HG03354 (cell line): ENCODE measurements at regions not wholly inside any gene's neighbourhood (a gene's known extent, or its start where the extent isn't known, plus 50 kb on each side); places are given as distances from the start of the nearest gene placed in this dataset.

Experiments
- ATAC-seq: cut with Tn5 transposase; IDR thresholded peaks from one replicate; pipeline ENCODE4 v1.9.1; 2021; ENCODE audit warnings: mild to moderate bottlenecking; ENCODE audit not compliant: unreplicated experiment, poor library complexity, severe bottlenecking

DNA sequence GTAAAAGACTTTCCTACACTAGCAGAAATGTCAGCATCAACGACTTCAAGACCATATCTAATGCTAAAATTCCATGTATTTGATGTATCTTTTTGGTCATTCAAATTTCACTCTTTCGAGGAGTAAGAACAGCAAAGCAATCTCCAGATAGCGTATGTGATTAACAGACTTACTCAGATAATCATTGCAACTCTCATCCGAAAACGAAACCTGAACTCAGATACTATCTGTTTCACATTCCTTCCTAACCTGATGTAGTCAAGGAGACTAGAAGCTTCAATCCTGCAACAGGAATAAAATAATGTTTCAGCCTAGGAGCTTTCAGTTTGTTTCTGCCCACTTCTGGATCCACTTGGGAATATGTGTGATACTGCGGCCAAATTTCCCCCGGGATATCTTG lies 286.3 kb downstream of the NUAK1 start:
- ATAC-seq, result no peak

DNA sequence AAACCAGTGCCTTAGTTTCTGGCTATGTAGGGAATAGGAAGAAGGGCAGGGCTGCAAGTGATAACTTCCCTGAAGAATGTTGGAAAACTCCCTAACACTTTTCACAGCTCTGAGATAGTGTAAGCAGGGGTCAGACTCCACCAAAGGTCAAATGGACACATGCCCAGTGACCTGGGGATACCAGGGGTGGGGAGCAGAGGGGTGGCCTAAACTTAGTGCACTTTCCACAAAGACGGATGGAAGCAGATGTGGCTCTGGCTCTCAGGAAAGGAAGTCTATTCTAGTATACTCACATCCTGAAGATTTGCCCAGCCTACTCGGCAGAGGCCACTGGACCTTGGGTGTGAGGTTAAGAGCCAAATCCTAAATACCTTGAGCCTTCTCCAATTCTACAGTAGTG lies 285.8 kb downstream of the NUAK1 start:
- ATAC-seq, result no peak

DNA sequence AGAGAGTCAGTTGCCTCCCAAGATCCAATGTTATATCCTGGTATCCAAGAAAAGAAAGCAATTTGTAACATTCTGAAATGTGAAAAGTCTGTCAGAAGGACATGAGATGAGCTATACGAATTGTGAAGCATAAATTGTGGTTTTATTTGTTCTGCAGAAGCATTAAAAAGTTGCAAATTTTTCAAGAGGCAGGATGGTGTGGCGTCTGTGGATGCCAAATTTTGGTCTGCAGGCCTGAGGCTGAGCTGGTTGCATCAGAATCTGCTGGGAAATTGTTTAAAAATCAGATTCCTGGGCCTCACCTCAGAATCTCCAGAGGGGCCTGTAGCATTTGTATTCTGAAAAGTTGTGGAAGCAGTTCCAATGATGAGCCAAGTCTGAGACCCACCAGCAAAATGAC lies 284.7 kb downstream of the NUAK1 start:
- no peak for ATAC-seq

DNA sequence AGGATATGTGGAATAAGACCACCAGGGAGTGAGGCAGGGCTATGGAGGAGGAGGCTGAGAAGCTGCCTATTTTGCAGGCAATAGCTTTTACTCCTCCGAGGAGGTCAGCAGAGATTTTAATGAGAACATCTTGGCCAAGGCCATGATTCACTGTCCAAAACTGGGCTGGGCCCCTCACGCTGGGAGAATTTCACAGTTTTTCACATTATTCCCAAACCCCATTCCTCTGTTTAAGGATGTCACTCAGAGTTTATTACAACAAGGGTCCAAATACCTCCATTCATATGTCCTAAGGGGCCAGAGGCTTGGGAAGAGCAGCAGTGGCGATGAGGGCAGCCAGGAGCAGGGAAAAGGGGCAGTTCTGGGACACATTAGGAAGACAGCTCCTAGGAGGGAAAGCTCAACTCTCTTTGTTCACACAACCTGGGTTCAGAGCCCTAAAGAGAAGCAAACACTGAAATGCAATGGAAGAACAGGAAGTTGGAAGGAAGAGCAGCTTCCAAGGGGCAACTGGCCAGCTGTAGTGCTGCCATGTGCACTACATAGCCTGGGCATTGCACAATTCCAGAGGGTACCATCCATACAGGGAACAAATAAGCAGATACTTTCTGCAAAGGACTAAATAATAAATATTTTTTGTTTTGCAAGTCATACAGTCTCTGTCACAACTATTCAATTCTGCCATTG lies 283.2 kb downstream of the NUAK1 start:
- no peak for ATAC-seq

DNA sequence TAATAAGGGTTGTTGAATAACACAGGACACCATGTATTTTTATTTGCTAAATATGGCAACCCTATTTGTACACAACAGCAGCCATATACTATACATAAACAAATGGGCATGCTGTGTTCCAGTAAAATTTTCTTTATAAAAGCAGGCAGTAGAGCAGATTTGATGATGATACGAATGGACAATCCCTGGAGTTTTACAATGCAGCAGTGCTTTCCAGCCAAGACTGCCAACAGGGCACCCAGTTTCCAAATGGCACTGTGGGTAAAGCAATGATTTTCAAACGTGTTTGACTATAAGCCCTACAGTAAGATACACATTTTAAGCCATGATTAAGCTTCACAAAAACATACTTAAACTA lies 282.7 kb downstream of the NUAK1 start:
- no peak for ATAC-seq

DNA sequence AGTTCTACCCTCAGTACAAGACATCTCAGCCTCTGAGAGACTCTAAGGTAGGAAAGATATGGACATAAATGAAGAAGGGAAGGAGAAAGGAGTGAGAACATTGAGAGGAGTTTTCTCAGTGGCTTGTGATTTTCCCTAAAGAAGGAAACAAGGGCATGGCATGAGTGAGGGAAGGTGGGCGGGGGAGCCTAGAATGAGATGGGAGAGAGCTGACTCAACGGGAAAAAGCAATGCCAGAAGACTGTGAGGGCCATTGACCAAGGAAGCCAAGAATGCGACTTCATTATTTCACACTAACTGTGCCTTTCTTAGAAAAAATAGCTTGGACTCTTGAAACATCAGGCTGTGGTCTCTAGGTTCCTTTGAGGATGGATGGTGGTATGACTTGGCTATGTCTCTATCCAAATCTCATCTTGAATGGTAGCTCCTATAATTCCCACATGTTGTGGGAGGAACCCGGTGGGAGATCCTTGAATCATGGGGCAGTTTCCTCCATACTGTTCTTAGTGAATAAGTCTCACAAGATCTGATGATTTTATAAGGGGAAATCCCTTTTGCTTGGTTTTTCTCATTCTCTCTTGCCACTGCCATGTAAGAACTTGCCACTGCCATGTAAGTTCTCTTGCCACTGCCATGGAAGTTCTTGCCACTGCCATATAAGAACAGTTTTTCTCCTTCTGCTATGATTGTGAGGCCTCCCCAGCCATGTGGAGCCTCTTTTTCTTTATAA lies 279.6 kb downstream of the NUAK1 start:
- ATAC-seq, result no peak

DNA sequence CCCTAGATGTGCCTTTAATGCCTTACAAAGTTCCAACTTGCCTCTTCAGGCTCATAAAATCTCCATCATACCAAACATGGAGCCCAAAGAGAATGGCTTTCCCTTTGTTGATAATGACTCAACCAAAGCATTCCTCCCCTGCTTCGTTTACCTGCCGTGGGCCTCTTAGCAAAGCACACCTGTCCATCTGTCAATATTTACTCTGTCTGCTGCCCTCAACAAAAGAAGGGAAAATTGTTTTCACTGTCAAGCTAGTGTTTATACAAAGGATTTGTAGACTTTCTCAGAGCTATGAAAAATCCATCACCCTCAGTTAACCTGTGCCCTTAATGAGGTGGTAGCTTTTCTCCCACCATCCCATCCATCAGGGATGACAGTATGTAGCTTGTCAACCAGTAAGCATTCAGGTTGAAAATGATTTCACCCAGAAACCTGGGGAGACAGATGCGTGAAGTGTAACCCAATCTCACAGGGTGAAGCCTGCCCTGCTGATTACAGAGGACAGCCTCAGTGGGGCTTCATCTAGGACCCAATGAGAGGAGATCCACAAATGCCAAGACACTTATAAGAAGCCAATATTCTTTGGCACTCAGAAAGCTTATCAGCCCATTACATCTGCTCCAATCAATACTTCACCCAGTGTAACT lies 278.1 kb downstream of the NUAK1 start:
- no peak for ATAC-seq

DNA sequence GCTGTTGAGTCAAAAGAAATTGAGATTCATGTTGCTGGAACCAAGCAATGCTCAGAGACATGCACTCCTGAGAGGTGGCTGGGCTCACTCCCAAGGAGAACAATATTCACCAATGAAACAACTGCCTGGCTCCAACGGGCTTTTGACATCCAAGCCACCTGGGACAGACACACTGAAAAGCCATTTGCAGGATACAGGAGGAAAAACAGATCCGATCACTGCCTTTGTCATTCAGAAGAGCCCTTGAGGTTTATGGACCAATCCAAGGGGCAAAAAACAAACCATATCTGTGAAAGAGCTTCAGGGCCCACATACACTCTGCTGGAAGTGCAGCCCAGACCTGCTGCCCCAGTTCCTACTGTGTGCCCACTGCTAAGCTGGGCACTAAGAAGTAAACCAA lies 277.5 kb downstream of the NUAK1 start:
- no peak for ATAC-seq

DNA sequence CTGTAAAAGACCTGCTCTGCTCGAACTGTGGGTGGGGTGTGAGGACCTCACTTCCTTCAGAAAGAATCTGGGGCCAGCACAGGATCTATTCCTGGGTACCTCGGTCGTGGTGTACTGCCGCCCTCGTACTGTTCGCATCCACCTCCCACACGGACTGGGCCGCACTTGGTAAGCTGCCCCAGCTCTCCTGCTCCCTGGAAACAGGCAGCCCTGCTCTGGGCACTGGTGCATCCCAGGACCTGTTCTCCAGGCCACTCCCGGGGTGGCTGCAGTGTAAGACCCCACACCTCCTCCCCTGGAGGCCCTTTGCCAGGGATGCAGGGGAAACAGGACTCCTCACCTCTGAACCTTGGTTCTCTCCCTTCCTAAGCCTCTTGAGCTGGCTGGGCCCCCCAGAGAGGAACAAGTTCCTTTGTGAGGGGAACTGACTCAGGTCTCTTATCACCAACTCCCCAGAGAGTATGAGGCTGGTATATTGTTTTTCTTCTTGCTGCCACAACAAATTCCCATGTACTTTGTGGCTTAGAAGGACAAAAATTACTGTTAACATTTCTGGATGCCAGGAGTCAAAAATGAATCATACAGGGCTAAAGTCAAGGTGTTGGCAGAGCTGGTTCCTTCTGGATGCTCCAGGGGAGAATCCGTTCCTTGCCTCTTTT lies 276.5 kb downstream of the NUAK1 start:
- no peak for ATAC-seq

DNA sequence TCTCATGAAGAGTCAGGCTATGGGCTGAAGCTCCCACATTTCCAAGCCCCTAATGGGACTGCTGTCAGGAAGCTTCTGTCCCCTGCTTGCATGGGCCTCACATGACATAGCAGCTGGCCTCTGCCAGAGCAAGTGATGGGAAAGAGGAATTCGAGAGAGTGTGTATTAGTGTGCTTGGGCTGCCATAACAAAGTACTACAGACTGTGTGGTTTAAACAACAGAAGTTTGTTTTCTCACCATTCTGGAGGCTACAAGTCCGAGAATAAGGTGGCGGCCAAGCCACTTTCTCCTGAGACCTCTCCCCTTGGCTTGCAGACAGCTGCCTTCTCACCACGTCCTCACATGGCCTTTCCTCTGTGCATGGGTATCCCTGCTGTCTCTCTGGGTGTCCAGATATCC lies 274.4 kb downstream of the NUAK1 start:
- no peak for ATAC-seq

DNA sequence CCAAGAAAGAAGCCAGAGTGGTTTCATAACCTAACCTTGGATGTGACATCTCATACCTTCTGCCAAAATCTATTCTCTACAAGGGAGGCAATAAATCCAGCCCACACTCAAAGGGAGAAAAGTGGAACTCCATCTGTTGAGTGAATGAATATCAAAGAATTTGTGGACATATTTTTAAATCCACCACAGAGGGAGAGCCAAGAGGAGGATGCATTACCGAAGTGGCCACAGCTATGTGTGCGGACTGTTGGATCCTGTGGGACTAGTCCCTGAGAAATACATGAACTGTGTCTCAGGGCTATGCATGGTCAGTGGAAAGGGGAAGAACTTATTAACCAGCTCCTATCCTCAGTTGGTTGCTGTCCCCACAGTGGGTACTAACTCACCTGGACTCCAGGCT lies 273.9 kb downstream of the NUAK1 start:
- ATAC-seq, result no peak

DNA sequence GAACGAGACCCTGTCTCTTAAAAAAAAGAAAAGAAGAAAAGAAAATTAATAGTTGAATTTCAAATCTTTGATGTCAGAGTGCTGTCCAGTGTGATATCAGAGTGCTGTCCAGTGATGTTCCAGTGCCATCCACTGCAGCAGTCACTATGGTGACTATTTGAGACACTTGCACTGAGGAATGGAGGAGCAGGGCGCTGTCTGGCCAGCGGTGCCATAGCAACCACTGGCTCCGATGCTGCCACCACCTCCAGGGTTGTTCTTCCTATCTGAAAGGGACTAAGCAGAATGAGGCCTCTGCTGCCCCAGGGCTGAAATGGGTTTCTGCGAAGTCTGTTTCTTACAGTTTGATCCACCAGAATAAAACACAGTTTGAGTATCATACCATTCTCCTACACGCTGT lies 272.9 kb downstream of the NUAK1 start:
- no peak for ATAC-seq

DNA sequence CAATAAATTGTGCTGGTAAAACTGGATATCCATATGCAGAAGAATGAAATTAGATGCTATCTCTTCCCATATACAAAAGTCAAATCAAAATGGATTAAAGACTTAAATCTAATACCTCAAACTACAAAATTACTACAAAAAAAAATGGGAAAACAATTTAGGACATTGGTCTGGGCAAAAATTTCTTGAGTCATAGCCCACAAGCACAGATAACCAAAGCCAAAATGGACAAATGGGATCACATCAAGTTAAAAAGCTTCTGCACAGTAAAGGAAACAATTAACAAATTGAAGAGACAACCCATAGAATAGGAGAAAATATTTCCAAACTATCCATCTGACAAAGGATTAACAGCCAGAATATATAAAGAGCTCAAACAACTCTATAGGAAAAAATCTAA lies 264.6 kb downstream of the NUAK1 start:
- ATAC-seq, result no peak

DNA sequence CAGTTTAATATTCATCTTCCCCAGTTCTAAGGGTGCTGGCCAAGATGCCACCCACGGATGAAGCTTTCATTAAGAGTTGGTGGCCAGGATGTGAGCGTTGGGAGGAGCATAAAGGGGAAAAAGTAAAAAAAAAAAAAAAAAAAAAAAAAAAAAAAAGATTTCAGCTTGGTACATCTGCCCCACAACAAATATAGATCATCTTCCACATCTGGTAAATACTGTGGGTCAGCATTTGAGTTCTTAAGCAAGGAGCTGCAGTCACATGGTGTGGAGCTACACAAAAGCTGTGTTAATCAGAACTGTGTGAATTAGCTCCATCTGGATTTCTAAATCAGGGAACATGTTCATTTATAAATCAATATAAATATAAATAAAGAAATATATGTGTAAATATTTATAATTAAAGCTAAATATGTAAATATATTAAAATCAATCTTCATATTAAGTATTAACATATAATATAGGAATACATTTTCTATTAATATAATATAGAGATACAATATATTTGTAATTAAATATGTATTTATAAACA lies 262.3 kb downstream of the NUAK1 start:
- no peak for ATAC-seq

DNA sequence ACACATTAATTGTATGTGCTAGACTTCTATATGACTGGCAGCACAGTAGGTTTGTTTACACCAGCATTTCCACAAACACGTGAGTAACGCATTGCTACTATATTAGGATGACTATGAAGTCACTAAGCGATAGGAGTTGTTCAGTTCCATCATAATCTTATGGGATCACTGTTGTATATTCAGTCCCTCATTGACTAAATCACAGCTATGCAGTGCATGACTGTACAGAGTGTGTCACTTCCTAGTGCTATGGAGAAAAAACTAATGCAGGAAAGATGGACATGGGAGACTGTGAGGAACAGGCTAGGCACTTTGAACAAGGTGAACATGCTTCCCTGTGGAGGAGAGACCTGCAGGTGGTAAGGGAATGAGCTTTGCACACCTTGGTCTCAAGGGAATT lies 259.8 kb downstream of the NUAK1 start:
- ATAC-seq, result no peak

DNA sequence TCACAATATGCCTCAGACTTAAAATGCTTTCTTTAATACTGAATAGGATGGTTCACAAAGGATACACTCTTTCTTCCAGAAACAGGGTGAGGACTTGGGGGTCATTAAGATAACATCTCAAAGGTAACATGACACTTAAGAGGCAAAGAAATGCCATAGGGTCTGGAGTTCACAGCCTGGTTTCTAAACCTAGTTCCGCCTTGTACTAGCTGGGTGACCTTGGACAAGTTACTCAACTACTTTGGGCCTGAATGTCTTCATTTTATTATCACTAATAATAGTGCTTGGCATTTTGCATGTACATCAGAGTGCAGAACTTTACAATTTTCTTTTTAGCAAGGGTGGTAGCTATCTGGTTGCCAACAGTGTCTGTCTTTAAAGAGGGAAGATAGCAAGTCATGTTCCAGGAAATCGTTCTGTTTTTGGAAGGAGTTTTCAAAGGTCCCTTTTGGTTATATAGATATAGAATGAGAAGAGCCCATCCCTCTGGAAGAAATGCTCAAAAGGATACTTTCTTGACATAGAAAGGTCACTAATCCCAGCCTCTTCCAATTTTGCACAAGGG lies 257.8 kb downstream of the NUAK1 start:
- ATAC-seq, result no peak

DNA sequence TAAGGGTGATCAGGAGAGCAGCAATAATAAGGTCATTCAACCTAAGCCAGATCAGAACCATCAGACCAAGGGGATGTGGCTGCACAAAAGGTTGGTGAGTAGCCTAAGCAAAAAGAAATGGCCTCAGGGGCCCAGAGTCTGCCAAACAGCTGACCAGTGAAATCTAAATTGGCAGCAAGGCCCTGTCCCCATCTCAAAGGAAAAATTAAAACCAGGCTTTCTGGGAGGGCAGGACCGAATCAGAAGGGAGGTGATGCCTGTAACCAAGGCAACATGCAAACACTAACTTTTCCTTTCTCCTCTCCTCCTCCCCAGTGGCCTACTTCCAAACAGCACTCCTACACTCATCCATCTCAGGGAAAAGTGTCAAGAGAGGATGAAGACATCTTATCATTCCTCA lies 256.4 kb downstream of the NUAK1 start:
- ATAC-seq, result no peak

DNA sequence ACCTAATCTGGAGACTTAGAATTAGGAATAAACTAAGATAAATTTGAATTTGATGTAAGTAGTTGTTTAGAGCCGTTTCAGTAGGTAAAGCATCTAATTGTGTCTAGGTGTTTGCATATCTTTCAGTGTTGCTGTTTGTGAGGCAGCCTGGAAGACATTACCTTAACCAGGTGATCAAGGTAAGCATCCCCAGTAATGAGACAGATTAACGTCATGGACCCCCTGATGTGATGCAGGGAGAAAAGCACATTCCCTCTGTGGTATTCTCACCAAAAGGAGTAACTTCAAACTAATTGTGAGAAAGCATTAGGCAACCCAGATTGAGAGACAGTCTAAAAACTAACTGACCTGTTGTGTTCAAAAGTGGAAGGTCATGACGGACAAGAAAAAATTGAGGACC lies 251.6 kb downstream of the NUAK1 start:
- ATAC-seq, result no peak

DNA sequence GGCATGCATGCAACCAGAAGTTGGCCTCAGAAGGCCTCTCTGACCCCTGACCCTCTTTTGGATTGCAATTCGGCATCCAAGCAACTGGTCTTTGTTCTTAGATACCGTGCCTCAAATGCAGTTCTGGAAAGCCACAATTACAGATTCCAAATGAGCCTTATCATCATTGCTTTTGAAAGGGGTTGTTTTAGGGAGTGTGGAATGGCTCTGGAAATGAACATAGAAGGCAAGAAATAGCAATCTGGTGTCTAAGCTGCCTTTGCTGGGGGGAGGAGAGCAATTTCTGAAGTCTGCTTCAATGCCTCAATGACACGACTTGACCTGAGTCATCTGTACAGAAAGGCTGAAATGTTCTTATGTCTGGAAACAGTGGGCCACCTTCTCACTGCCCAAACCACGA lies 250.1 kb downstream of the NUAK1 start:
- no peak for ATAC-seq

DNA sequence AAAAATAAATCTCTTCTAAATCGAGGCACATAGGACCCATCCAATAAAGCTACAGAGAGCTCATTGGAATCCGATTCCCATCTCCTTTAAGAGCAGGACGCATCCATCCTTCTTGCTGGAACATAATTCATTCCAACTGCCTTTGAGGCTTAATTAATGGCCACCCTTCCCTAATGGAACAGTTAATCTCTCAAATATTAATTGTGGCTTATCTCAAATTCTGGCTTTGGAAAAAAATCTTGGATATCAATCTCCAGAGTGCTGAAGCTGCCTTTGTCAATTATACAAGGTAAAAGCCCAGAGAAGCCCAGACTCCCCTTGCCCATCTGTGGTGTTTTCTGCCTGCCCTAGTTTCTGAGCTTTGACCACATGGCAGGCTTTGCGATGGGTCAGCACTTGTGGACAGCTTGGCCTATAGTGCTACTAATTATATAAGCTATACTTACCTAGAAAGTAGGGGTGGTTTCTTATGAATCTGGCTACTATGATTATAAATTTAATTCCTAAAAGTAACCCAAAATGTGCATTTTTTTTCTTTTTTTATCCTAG lies 246.3 kb downstream of the NUAK1 start:
- ATAC-seq, result no peak
